Tongue (tissue), 1 donor: ENCODE measurements at regions not wholly inside any gene's neighbourhood (a gene's known extent, or its start where the extent isn't known, plus 50 kb on each side); places are given as distances from the start of the nearest gene placed in this dataset.

Experiments
- DNase-seq: peaks from one replicate; pipeline ENCODE4 v3.0.0-alpha.2; 2015

DNA sequence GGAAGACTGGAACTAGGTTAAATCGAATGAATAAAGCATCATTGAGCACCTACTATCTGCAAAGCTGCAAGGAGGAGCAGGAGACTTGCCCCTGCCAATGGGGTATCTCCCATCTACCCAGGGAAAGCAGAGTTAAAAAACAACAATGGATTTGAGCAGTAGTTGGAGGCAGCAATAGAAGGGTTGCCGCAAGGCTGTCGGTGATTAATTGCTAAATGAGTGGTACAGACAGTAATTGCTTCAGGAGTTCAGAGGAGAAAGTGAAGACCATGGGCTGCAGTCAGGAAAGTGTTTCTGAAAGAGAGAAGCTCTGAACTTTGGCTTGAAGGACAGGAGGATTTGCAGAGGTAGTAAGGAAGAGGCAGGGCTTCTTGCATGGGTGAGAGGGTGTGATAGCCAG lies 152.9 kb downstream of the ACTL8 start:
- DNase-seq = no peak

DNA sequence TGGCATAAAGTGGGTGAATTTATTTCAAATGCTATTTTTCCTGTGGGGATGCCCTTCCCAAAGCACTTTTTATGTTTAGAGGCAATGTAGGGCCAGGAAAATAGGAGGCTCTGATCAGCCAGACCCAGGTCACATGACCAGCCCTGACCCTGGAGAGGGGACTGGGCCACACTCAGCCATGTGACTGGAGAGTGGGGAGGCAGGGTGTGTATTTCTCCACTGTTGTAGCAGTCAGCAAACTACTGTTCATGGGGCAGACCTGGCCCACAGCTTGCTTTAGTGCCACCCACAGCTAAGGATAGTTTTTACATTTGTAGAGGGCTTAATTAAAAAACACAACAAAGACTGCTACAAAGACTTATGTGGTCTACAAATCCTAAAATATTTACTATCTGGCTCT lies 153.8 kb downstream of the ACTL8 start:
- DNase-seq = no peak

GRCh38 chr1:17909634-17910033 lies 154.5 kb downstream of the ACTL8 start:
- DNase-seq = no peak

DNA sequence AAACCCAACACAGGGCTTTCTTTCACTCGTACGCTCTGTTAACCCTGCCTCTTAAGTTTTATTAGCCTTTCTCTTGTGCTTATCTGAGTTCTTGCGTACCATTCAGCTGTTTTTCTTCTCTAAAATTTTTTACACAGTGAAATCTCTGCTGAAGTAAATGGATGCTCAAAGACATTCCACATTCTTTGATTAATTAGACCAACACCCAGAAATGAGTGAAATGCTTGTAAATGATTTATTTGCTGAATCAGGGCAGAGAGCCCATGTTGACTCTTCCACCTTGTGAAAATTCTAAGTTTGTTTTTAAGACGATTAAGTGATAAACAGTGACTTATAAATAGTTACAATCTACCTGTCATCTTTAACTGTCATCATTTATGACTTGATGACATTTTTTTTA lies 156.7 kb downstream of the ACTL8 start:
- no peak for DNase-seq

GRCh38 chr1:17912491-17912890 lies 157.4 kb downstream of the ACTL8 start:
- DNase-seq = no peak

DNA sequence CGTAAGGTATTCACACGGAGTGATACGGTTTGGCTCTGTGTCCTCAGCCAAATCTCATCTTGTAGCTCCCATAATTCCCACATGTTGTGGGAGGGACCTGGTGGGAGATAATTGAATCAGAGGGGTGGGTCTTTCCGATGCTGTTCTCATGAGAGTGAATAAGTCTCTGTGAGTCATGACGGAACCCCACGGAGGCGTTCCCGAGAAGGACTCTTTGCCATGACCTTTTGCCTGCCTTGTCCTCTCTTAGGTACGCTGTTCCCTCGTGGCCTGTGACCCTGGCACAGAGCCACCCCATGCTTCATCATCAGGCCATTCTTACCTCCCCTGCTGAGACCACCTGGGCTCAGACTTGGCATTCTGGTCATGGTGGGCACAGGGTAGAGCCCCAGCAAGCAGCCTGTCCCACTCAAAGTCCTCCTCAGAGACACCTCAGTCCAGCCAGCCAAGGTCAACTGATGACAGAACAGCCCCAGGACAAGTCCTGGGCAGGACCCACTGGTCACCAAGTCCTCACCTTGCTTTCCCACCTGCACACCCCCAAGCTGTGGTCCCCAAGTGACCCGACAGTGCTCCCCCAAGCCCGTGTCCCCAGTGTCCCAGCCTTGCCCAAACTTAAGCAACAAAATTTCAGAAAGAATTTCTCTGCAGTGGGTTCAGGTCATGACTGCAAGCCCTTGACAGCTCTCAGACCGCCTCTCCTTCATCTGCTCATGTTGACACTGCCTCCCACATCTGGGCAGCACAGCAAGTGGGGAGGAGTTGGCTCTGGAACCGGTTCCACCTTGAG lies 158.4 kb downstream of the ACTL8 start:
- no peak for DNase-seq

DNA sequence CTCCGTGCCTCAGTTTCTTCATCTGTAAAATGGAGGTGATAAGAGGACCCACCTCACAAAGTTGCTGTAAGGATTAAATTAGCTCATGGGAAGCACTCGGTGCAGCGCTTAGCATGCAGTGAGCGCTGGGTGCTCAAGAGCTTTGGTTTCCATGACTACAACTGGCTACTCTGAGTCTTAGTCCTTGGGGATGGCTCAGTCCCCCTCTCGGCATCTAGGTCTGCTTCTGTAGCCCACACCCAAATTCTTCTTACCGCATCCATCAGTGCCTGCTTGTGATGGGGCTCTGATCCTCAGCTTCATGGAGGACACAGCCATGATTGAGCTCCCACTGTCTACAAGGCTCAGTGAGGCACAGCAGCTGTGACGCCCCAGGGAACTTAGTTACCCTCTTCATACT lies 159.0 kb downstream of the ACTL8 start:
- no peak for DNase-seq

DNA sequence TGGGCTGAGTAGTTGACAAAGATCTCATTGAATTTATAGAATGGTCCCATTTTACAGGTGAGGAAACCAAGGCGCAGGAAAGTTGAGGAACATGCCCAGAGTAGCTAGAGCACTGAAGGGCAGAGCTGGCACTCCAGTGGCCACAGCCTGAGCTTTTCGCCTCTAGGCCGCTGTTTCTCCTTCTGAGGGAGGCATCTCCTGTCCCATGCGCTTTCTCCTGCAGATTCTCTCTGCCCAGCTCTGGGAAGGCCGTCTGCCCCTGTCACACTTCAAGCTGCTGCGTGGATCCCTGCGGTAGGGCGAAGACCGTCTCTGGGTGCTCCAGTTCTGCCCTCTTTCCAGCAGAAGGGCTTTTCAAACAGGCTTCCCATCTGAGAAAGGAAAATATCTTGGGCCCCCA lies 159.9 kb downstream of the ACTL8 start:
- DNase-seq = no peak

DNA sequence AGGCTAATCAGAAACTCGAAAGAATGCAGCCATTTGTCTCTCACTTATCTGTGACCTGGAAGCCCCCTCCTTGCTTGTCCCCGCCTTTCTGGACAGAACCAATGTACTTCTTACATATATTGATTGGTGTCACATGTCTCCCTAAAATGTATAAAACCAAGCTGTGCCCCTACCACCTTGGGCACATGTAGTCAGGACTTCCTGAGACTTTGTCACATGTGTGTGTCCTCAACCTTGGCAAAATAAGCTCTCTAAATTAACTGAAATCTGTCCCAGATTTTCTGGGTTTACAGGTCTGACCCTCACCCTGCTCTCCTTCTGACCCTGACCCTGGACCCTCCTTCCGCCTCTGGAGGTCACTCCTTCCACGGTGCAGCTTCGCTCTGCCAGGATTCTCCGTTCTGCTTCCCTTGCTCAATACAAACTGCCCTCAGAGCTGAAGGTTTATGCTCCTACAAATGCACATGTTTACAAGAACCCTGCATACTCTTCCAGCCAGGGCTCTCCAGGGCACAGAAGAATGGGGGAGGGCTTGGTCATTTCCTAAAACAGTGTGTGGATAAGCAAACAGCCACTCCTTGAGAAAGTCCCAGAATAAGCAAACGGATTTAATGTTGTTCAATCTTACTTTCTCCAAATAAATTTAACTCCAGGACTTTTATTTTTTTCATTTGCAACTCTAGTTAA lies 160.5 kb downstream of the ACTL8 start:
- DNase-seq = no peak

DNA sequence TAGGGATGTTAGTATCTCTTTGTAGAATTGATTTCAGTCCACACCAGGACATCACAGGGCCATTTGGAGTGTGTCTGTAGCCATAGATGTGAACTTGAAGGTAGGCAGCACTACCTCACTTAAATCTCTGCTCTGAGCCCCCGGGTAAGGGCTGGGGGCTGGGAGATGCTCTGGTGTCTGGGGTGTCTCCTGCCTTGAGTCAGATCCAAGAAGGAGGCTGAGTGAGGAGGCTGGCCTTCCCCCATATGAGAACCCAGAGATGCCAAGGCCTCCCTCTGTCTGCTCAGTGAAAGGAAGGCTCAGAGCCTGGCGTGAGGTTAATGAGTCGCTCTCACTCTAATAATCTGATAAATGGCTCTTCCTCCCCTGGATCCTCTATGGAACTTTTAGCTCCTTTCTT lies 161.6 kb downstream of the ACTL8 start:
- DNase-seq = no peak

GRCh38 chr1:17919525-17920439 lies 164.6 kb downstream of the ACTL8 start:
- peak; percentile 76 for DNase-seq

GRCh38 chr1:17920881-17921640 lies 165.9 kb downstream of the ACTL8 start:
- no peak for DNase-seq

GRCh38 chr1:17922833-17923232 lies 167.7 kb downstream of the ACTL8 start:
- peak; percentile 66 for DNase-seq

DNA sequence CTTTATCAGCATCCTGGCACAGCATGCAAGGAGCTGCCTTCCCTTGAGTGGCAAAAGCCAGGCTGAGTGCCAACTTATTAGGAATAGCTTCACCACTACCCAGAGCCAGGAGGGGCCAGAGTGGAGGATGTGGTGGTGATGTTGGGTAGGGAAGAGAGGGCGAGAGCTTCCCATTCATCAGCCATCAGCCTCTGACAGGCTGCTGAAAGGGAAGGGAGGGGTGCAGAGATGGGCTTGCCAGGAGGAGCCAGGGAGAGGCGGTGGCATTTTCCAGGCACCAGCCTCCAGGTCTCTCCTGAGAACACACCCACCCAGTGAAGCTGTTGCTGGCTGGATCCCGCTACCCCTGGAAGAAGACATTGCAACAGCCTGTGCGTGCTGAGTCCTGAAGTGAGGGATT lies 168.5 kb downstream of the ACTL8 start:
- DNase-seq = no peak

DNA sequence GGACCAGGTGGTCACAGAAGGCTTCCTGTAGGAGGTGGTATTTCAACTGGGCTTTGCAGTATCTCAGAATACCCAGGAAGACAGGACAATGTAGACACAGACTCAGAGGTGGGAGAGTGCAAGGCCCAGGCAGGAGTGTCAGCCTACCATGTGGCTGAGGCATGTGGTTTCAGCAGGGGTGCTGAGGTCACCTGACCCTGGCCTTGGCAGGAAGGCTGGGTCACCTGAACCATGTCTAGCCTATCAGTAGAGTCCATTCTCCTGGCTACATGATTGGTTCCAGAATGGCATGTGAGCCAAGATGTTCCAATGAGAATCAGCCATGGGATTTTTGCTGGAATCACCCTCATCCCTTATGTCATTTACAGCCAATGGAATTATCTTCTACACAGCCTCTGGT lies 169.4 kb downstream of the ACTL8 start:
- DNase-seq = no peak

DNA sequence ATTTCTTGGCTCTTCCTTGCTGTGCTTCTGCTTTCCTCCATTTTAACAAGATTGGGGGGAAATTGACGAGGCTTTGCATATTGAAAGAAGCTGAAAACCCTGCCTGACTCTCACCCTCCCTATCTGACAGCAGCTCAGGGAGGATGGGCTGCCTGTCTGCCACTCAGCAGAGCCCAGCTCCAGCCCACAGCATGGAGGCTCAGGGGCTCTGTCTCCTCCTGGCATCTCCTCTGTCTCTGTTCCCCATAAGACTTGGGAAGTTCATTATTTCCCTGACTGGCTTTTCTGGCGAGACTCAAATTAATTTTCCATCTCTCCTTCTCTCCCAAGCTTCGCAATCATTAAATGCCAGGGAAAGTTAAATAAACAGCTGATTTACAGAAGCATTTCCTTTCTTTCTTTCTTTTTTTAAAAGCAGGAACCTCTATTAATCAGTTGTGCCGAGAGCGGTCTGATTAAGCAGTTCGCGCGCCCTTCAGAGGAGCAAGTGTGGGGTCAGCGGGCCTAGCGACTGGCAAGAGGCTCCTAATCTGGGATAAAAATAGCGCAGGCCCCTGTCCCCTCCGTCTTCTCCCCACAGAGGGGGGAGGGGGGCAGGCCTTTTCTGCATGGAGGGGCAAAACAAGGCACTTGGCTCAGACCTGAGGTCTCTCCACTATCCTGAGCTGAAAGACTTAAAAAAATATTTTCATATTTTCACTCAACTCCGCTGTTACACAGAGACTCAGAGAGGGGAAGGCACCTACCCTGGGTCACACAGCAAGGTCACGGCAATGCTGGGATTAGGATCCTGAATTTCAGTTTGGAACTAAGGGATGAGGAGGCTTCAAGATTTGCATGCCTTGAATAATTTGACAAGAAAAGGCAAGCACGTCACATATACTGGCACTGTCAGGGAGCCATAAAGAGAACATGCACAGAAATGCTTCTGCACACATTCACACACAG lies 170.4 kb downstream of the ACTL8 start:
- DNase-seq = no peak

- no peak for DNase-seq
These were observed 171.8 kb downstream of the ACTL8 start for GRCh38 chr1:17926906-17927305.

- DNase-seq = peak; percentile 15
These were observed 172.8 kb downstream of the ACTL8 start for GRCh38 chr1:17927952-17928351.

- DNase-seq = no peak
These were observed 174.1 kb downstream of the ACTL8 start for GRCh38 chr1:17929224-17929623.

- DNase-seq = no peak
These were observed 175.5 kb downstream of the ACTL8 start for GRCh38 chr1:17930635-17931034.

GRCh38 chr1:17932164-17932563 lies 175.4 kb upstream of the IGSF21 start:
- no peak for DNase-seq
